Activated B cell treated with CpG ODN at 0.5 μM for 24 hours (primary cell): ENCODE measurements at regions not wholly inside any gene's neighbourhood (a gene's known extent, or its start where the extent isn't known, plus 50 kb on each side); places are given as distances from the start of the nearest gene placed in this dataset.

Source experiments
- ATAC-seq: fragments of 200-7000 bp; cut with Tn5 transposase; one replicate; pipeline ENCODE4 v1.10.0; 2021; ENCODE audit warnings: low read depth, mild to moderate bottlenecking, moderate library complexity
- CTCF ChIA-PET: fragments of 350-600 bp; sonication (Branson Sonifier 250); formaldehyde crosslinking; loops from one replicate; lab custom pipeline; 2021; ENCODE audit warnings: antibody characterized with exemption; lab: Charles Lee
- POLR2A ChIA-PET: fragments of 350-600 bp; sonication (Branson Sonifier 250); formaldehyde crosslinking; loops from one replicate; lab custom pipeline; 2021; ENCODE audit warnings: antibody characterized with exemption; lab: Charles Lee
- DNase-seq: peaks from one replicate; pipeline ENCODE4 v3.0.0; 2022
- H3K27ac Mint-ChIP-seq: one replicate; pipeline ENCODE4 v1.8.0; 2020; ENCODE audit warnings: mixed read lengths
- H3K27me3 Mint-ChIP-seq: one replicate; pipeline ENCODE4 v1.8.0; 2021; ENCODE audit warnings: mixed read lengths
- H3K36me3 Mint-ChIP-seq: one replicate; pipeline ENCODE4 v1.8.0; 2021; ENCODE audit warnings: low read depth, mixed read lengths
- H3K4me1 Mint-ChIP-seq: one replicate; pipeline ENCODE4 v1.8.0; 2021; ENCODE audit warnings: mixed read lengths
- H3K4me3 Mint-ChIP-seq: one replicate; pipeline ENCODE4 v1.8.0; 2020; ENCODE audit warnings: mild to moderate bottlenecking, mixed read lengths
- H3K9me3 Mint-ChIP-seq: one replicate; pipeline ENCODE4 v1.8.0; 2020; ENCODE audit warnings: mixed read lengths
- intact Hi-C: fragments of 100-400 bp; cut with micrococcal nuclease; formaldehyde crosslinking; loops from one replicate; pipeline ENCODE4 v1.15.1; 2024
- TF ChIP-seq, protein P1 (sequence below): fragments of 200-600 bp; IDR thresholded peaks from one replicate; pipeline ENCODE4 v1.8.0; 2022; ENCODE audit warnings: antibody characterized with exemption, mild to moderate bottlenecking

DNA sequence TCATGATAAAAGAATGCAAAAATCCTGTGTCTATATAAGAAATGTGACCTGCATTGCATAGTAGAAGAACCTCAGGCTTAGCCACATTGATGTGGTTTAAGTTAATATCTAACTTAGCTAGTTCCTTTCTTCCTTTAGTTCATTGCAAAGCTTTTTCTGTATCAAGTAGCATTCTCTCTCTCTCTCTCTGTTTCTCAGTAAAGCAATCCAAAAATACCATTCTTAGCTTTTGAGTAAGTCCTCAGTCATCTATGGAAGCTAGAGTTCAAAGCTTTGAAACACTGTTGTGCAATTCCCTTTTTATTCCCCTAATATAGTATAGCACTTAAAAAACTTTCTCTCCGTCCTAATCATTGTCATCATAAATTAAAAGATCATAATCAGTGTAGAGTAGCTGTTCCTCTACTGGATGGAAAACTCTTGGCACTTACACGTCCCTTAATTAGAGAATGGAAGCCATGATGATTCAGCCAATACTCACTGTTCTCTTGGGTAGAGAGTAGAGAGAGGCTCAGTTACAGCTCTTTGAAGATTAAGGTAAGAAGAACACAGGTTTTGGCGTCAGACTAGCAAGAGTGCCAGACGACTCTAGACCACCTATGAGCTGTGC, 350.3 kb upstream of the LYPLAL1 start:
- H3K27ac Mint-ChIP-seq, result no peak overlapping the region
- ChIA-PET CTCF (no interaction called here), POLR2A (no interaction called here)
- no peaks in the 10 kb centered on the region for H3K36me3 Mint-ChIP-seq
- no peaks in the 10 kb centered on the region for H3K9me3 Mint-ChIP-seq
- H3K4me3 Mint-ChIP-seq, result no peak overlapping the region
- DNase-seq, result no peak
- H3K4me1 Mint-ChIP-seq, result no peaks in the 10 kb centered on the region
- TF ChIP-seq, protein P1, sequence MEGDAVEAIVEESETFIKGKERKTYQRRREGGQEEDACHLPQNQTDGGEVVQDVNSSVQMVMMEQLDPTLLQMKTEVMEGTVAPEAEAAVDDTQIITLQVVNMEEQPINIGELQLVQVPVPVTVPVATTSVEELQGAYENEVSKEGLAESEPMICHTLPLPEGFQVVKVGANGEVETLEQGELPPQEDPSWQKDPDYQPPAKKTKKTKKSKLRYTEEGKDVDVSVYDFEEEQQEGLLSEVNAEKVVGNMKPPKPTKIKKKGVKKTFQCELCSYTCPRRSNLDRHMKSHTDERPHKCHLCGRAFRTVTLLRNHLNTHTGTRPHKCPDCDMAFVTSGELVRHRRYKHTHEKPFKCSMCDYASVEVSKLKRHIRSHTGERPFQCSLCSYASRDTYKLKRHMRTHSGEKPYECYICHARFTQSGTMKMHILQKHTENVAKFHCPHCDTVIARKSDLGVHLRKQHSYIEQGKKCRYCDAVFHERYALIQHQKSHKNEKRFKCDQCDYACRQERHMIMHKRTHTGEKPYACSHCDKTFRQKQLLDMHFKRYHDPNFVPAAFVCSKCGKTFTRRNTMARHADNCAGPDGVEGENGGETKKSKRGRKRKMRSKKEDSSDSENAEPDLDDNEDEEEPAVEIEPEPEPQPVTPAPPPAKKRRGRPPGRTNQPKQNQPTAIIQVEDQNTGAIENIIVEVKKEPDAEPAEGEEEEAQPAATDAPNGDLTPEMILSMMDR, result no peak
- H3K27me3 Mint-ChIP-seq, result no peaks in the 10 kb centered on the region
- intact Hi-C loops, result no loop called here
- ATAC-seq, result no peak

DNA sequence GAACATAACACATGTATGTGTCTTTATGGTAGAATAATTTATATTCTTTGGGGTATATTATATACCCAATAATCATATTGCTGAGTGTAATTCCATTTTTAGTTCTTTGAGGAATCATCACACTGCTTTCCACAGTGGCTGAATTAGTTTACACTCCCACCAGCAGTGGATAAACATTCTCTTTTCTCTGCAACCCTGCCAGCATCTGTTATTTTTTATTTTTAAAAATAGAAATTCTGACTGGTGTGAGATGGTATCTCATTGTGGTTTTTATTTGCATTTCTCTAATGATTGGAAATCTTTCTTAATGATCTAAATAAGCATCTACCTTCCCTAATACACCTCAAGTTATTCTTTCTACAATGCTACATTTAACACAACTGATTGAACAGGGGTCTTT, 346.2 kb upstream of the LYPLAL1 start:
- Mint-ChIP-seq H3K27ac (no peak overlapping the region), H3K27me3 (no peaks in the 10 kb centered on the region), H3K4me3 (no peak overlapping the region), H3K36me3 (no peaks in the 10 kb centered on the region), H3K9me3 (no peaks in the 10 kb centered on the region), H3K4me1 (no peaks in the 10 kb centered on the region)
- intact Hi-C loops, result no loop called here
- ATAC-seq (no peak), DNase-seq (no peak)
- TF ChIP-seq, protein P1, result no peak
- ChIA-PET POLR2A (no interaction called here), CTCF (no interaction called here)

DNA sequence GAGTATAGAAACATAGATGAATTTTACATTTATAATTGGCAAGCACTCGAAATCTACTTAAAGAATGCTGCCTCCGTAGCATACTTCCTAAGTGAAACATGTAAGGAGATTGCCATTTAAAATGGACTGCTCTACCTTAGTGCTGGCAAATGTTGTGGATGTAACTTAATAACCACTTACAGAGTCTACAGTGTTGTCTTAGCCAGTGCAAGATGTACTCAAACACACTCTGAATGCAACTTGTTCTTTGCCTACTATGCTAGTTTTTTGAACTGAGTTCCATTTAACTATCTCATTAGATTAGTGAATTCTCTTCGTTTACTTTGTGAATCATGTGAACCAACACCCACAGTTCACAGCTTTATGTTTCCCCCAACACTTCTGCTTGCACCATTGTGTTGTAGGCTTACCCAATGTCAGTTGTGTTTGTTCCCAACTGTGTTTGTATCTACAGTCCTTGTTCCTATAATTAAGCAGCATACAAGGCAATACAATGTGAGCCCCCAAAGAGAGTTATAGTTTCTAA, 345.5 kb upstream of the LYPLAL1 start:
- ChIA-PET POLR2A (no interaction called here), CTCF (no interaction called here)
- H3K9me3 Mint-ChIP-seq, result no peaks in the 10 kb centered on the region
- intact Hi-C loops, result no loop called here
- H3K4me1 Mint-ChIP-seq, result no peaks in the 10 kb centered on the region
- no peaks in the 10 kb centered on the region for H3K36me3 Mint-ChIP-seq
- no peak for DNase-seq
- H3K27me3 Mint-ChIP-seq, result no peaks in the 10 kb centered on the region
- ATAC-seq, result no peak
- TF ChIP-seq, protein P1, result no peak
- no peak overlapping the region for H3K4me3 Mint-ChIP-seq
- no peak overlapping the region for H3K27ac Mint-ChIP-seq

DNA sequence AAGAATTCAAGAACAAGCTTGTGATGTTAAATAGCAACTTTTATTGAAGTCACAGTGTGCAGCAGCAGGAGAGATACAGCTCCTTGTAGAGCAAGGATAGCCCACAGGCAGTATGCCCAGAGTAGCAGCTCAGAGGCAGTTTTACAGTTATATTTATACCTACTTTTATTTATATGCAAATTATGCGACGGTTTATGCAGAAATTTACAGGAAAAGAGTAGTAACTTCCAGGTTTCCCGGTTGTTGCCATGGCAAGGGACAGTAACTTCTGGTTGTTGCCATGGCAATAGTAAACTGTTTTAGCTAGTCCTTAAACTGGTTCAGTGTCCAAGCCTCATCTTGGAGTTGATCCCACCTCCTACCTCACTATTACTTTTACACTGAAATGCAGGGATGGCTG, 344.6 kb upstream of the LYPLAL1 start:
- H3K4me1 Mint-ChIP-seq, result no peaks in the 10 kb centered on the region
- ATAC-seq, result no peak
- POLR2A ChIA-PET, result no interaction called here
- no peak overlapping the region for H3K27ac Mint-ChIP-seq
- H3K4me3 Mint-ChIP-seq, result no peak overlapping the region
- TF ChIP-seq, protein P1, result no peak
- DNase-seq, result no peak
- no peaks in the 10 kb centered on the region for H3K27me3 Mint-ChIP-seq
- CTCF ChIA-PET, result no interaction called here
- no peaks in the 10 kb centered on the region for H3K36me3 Mint-ChIP-seq
- intact Hi-C loops, result no loop called here
- H3K9me3 Mint-ChIP-seq, result no peaks in the 10 kb centered on the region

DNA sequence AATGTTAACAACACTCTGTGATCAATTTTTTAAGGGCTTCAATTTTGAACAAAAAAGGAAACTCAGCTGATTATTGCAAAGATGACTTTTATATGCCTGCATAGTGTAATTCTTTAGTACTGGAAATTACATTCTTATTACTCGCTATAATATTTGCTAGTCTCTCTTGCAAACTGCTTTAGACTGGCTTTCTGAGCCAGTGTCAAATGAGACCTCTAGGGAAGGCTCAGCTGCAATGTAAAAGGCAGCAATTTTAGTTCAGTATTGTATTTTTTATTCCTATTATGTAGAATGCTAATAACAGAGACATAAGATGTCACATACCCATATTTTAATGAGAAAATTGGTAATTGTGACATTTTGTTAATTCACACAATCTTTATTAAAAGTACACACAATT, 338.1 kb upstream of the LYPLAL1 start:
- DNase-seq (no peak), ATAC-seq (no peak)
- Mint-ChIP-seq H3K27me3 (no peaks in the 10 kb centered on the region), H3K36me3 (no peaks in the 10 kb centered on the region), H3K27ac (no peak overlapping the region), H3K4me1 (no peaks in the 10 kb centered on the region), H3K4me3 (no peak overlapping the region), H3K9me3 (no peaks in the 10 kb centered on the region)
- TF ChIP-seq, protein P1, result no peak
- POLR2A ChIA-PET, result no interaction called here
- intact Hi-C loops, result no loop called here
- CTCF ChIA-PET, result no interaction called here
